ENCODE measurements at regions not wholly inside any gene's neighbourhood (a gene's known extent, or its start where the extent isn't known, plus 50 kb on each side); places are given as distances from the start of the nearest gene placed in this dataset.

- ChIA-PET POLR2A (ENCODE audit: partially characterized antibody) (no interaction called here), CTCF (ENCODE audit: partially characterized antibody) (no interaction called here)
- Histone ChIP-seq H3K4ac (replicated peaks; ENCODE audit: insufficient read length, low read depth, low read length) (no peak overlapping the region), H2BK120ac (replicated peaks; ENCODE audit: low read depth, low read length) (no peak overlapping the region), H3K4me3 (ENCODE audit: extremely low read depth in 1 of 4, insufficient read depth in 2 of 4, low read depth in 3 of 4, low read length in 4 of 4) (no peak overlapping the region), H3K36me3 (ENCODE audit: control insufficient read depth in 2 of 4, insufficient read depth in 4 of 4, low read length in 3 of 4) (no peaks in the 10 kb centered on the region), H3K4me1 (replicated peaks in 1 of 4; ENCODE audit: control insufficient read depth in 3 of 4, insufficient read depth in 4 of 4, low read length in 3 of 4) (no peaks in the 10 kb centered on the region), H2BK12ac (ENCODE audit: low read depth, low read length) (no peak overlapping the region), H4K8ac (ENCODE audit: extremely low read depth, insufficient read depth, low read length) (no peak overlapping the region), H3K18ac (ENCODE audit: extremely low read depth, low read length) (no peak overlapping the region), H3K4me2 (ENCODE audit: insufficient read depth in 1 of 2, low read depth in 2 of 2, low read length in 2 of 2) (no peak overlapping the region), H3K79me2 (ENCODE audit: control insufficient read depth in 1 of 2, insufficient read depth in 2 of 2, low read length in 2 of 2) (no peaks in the 10 kb centered on the region), H2AK5ac (ENCODE audit: low read depth, low read length) (no peak overlapping the region), H3K14ac (ENCODE audit: insufficient read length) (no peak overlapping the region), H3K9ac (replicated peaks in 1 of 4; ENCODE audit: extremely low read depth in 1 of 4, low read depth in 3 of 4, low read length in 3 of 4) (no peak overlapping the region), H3K27ac (ENCODE audit: low read depth, low read length) (no peak overlapping the region), H3K23me2 (ENCODE audit: low read depth, low read length) (peaks cover 6% of the 10 kb centered on the region; the same call in 1 of the 2 replicates), H3K9me3 (ENCODE audit: insufficient read depth in 2 of 2, low read depth in 1 of 2, low read length in 1 of 2) (0 out of 4 replicates have a peak, but pooled peaks cover 0 to under 1% of the 10 kb centered on the region in 2 experiments), H3K56ac (replicated peaks; ENCODE audit: insufficient read length, low read depth, low read length) (no peak overlapping the region), H4K20me1 (replicated peaks in 1 of 2; ENCODE audit: control insufficient read depth in 1 of 2, insufficient read depth in 2 of 2, low read length in 2 of 2) (no peaks in the 10 kb centered on the region), H4K91ac (replicated peaks; ENCODE audit: insufficient read length, low read length) (no peak overlapping the region), H2BK20ac (ENCODE audit: low read length) (no peak overlapping the region), H3K79me1 (ENCODE audit: low read depth, low read length) (no peaks in the 10 kb centered on the region), H2BK5ac (ENCODE audit: low read depth, low read length) (no peak overlapping the region; the same call in 1 of the 2 replicates), H3K27me3 (replicated peaks in 1 of 4; ENCODE audit: control insufficient read depth in 3 of 4, extremely low read depth in 1 of 4, insufficient read depth in 3 of 4, low read length in 3 of 4) (no peaks in the 10 kb centered on the region), H4K5ac (ENCODE audit: insufficient read length, low read depth, low read length) (no peak overlapping the region), H2AFZ (ENCODE audit: low read length) (no peak overlapping the region), H2BK15ac (ENCODE audit: low read length) (no peak overlapping the region), H3K23ac (ENCODE audit: insufficient read length) (no peak overlapping the region)
- DNase-seq (ENCODE audit: low read depth in 1 of 2, low spot score in 2 of 2) (no peak), FAIRE-seq (no peak)
- no peak for TF ChIP-seq RNF2 (IDR thresholded peaks at IDR 0.05; ENCODE audit: borderline replicate concordance, low read depth, low read length, missing control alignments, poor library complexity, severe bottlenecking)
- TF ChIP-seq ATF3 (IDR thresholded peaks at IDR 0.05; ENCODE audit: insufficient read depth, low read depth, low read length) = no peak
- no peak for TF ChIP-seq EZH2 (IDR thresholded peaks at IDR 0.05; ENCODE audit: low read depth, low read length, severe bottlenecking)
- TF ChIP-seq TAF1 (IDR thresholded peaks at IDR 0.05; ENCODE audit: low read depth, low read length) = no peak
- TF ChIP-seq SP4 (IDR thresholded peaks at IDR 0.05; ENCODE audit: low read length) = no peak
- no peak for TF ChIP-seq MAFK (IDR thresholded peaks at IDR 0.05; ENCODE audit: low read depth, low read length)
- no peak for TF ChIP-seq SP2 (IDR thresholded peaks at IDR 0.05; ENCODE audit: low read length)
- no peak for TF ChIP-seq SIN3A (conservative IDR thresholded peaks at IDR 0.05 in 1 of 2, IDR thresholded peaks at IDR 0.05 in 1 of 2; ENCODE audit: low read depth in 1 of 2, low read length in 2 of 2)
- TF ChIP-seq SAP30 (IDR thresholded peaks at IDR 0.05; ENCODE audit: insufficient read depth, insufficient replicate concordance, low read length) = no peak
- no peak for TF ChIP-seq BACH1 (IDR thresholded peaks at IDR 0.05; ENCODE audit: low read length)
- TF ChIP-seq HDAC6 (IDR thresholded peaks at IDR 0.05; ENCODE audit: low read depth, low read length) = no peak
- WGBS, 2 experiments (ENCODE audit: extremely low coverage in 1 of 2, insufficient coverage in 1 of 2, insufficient read length in 1 of 2, insufficient replicate concordance in 2 of 2, low coverage in 1 of 2, low lambda C conversion rate in 2 of 2, missing lambda C conversion rate in 1 of 2) = 14 to 31% methylated on average over 1 of the region's 2 CpGs
Observed at GRCh38 chr20:52515877-52516276, 324.3 kb upstream of the ZFP64 start.

All from H1 (cell line).